K562 (cell line): ENCODE measurements at regions not wholly inside any gene's neighbourhood (a gene's known extent, or its start where the extent isn't known, plus 50 kb on each side); places are given as distances from the start of the nearest gene placed in this dataset.

Experiments
- ATAC-seq: fragments of 200-7000 bp; cut with Tn5 transposase; 3 replicates; pipeline ENCODE4 v1.9.1; 2020; ENCODE audit warnings: moderate library complexity
- BruUV-seq: library from RNA; stranded (reverse); fragments of 400-500 nt; replicated peaks from 2 replicates; lab custom pipeline; 2021; lab: Mats Ljungman, UMichigan
- CTCF ChIA-PET: fragments of 300-600 bp; formaldehyde crosslinking; extraction: SDS; loops from one replicate; lab custom pipeline; 2021; ENCODE audit warnings: low intra/inter-chr PET ratio; lab: Yijun Ruan, JAX
- POLR2A ChIA-PET: fragments of 300-600, 350-650 bp; sonication (Branson Sonifier 250); formaldehyde crosslinking; extraction: SDS; loops from one replicate; lab custom pipeline; 2021; ENCODE audit warnings: antibody characterized with exemption, inconsistent platforms; lab: Yijun Ruan, JAX
- DNase-seq, 4 experiments: peaks; one replicate each; pipeline versions ENCODE4 v3.0.0 to v3.0.0-alpha.2; 2011 to 2018; ENCODE audit warnings: low spot score in 3 of 4, mixed read lengths in 3 of 4; ENCODE audit errors: extremely low read depth in 1 of 4
- FAIRE-seq: peaks from 2 replicates; lab custom pipeline; 2011; peaks lifted over from hg19 to GRCh38; lab: Jason Lieb, UNC
- H2AFZ ChIP-seq: 2 replicates; pipeline ENCODE4 v1.6.0; 2011; ENCODE audit warnings: low read depth, low read length, control low read depth, inconsistent platforms
- H3K27ac ChIP-seq: fragments of 200-600 bp; 3 replicates; pipeline ENCODE4 v1.8.0; 2011; ENCODE audit warnings: low read depth, mild to moderate bottlenecking, control low read depth, inconsistent platforms, low read length, moderate library complexity, mixed read lengths; ENCODE audit errors: extremely low read depth
- H3K27me3 ChIP-seq, 2 experiments: fragments of 300-600 bp in 1 of 2; 2 replicates in 1 of 2; 3 replicates in 1 of 2; pipeline versions ENCODE4 v1.6.0 to v1.8.0; 2011; ENCODE audit warnings: inconsistent platforms in 2 of 2, low read length in 2 of 2, mild to moderate bottlenecking in 1 of 2, mixed read lengths in 1 of 2, moderate library complexity in 1 of 2; ENCODE audit not compliant: control insufficient read depth in 2 of 2, insufficient read depth in 2 of 2
- H3K36me3 ChIP-seq: fragments of 300-600 bp; 3 replicates; pipeline ENCODE4 v1.8.0; 2011; ENCODE audit warnings: mild to moderate bottlenecking, low read length, inconsistent platforms; ENCODE audit not compliant: control insufficient read depth, insufficient read depth
- H3K4me1 ChIP-seq, 2 experiments: fragments of 200-600 bp in 1 of 2; replicated peaks in 1 of 2; 2 replicates in 1 of 2; 3 replicates in 1 of 2; pipeline versions ENCODE4 v1.5.1 to v1.8.0; 2011; ENCODE audit warnings: inconsistent platforms in 2 of 2, low read length in 2 of 2, mild to moderate bottlenecking in 1 of 2, mixed read lengths in 1 of 2, moderate library complexity in 1 of 2; ENCODE audit not compliant: control insufficient read depth in 2 of 2, insufficient read depth in 2 of 2
- H3K4me2 ChIP-seq: 2 replicates; pipeline ENCODE4 v1.6.1; 2011; ENCODE audit warnings: low read length, control low read depth, inconsistent platforms, mixed read lengths; ENCODE audit not compliant: insufficient read depth
- H3K4me3 ChIP-seq: fragments of 200-600 bp; sonication (generic), shearing (Covaris generic); 2 replicates; pipeline ENCODE4 v1.5.1; 2016; ENCODE audit warnings: control low read depth, inconsistent platforms
- H3K79me2 ChIP-seq: fragments of 200-600 bp; 3 replicates; pipeline ENCODE4 v1.8.0; 2011; ENCODE audit warnings: low read length, inconsistent platforms; ENCODE audit not compliant: control insufficient read depth, insufficient read depth
- H3K9ac ChIP-seq, 2 experiments: 2 replicates each; pipeline versions ENCODE4 v1.6.0 to v1.6.1; 2011; ENCODE audit warnings: low read depth in 2 of 2, low read length in 2 of 2, control low read depth in 1 of 2, inconsistent platforms in 1 of 2, mild to moderate bottlenecking in 1 of 2, mixed read lengths in 1 of 2; ENCODE audit not compliant: insufficient read depth in 1 of 2
- H3K9me1 ChIP-seq: one replicate; pipeline ENCODE4 v1.6.0; 2011; ENCODE audit warnings: inconsistent platforms, mild to moderate bottlenecking, low read length, moderate library complexity; ENCODE audit not compliant: control insufficient read depth, insufficient read depth
- H3K9me3 ChIP-seq: replicated peaks from 2 replicates; pipeline ENCODE4 v1.5.1; 2011; ENCODE audit warnings: low read depth, low read length, inconsistent platforms; ENCODE audit not compliant: control insufficient read depth, insufficient read depth
- H4K20me1 ChIP-seq: replicated peaks from 2 replicates; pipeline ENCODE4 v1.6.1; 2011; ENCODE audit warnings: low read length, inconsistent platforms, mixed read lengths; ENCODE audit not compliant: control insufficient read depth, insufficient read depth
- FOXA1 ChIP-seq: fragments of 450-650 bp; IDR thresholded peaks from 2 replicates; pipeline ENCODE4 v1.6.1; 2016; ENCODE audit warnings: mild to moderate bottlenecking, borderline replicate concordance
- HMGXB4 ChIP-seq: sonication (generic); formaldehyde crosslinking; IDR thresholded peaks from 2 replicates; pipeline ENCODE4 v1.8.1; 2023; ENCODE audit warnings: mild to moderate bottlenecking, missing genetic modification reagents
- NUFIP1 ChIP-seq: fragments of 450-650 bp; IDR thresholded peaks from 2 replicates; pipeline ENCODE4 v1.6.1; 2018; ENCODE audit not compliant: partially characterized antibody
- RFX1 ChIP-seq: fragments of 450-650 bp; IDR thresholded peaks from 2 replicates; pipeline ENCODE4 v1.6.1; 2016; ENCODE audit warnings: mild to moderate bottlenecking, moderate library complexity
- ZNF316 ChIP-seq: fragments of 450-650 bp; IDR thresholded peaks from 2 replicates; pipeline ENCODE4 v1.6.1; 2016
- WGBS: fragments of 100-300 bp; shearing (Covaris generic); methylation state at CpG from one replicate; pipeline ENCODE4 v1.1.6; 2016; ENCODE audit warnings: low coverage, mixed read lengths; ENCODE audit not compliant: insufficient coverage; ENCODE audit errors: missing lambda C conversion rate; 5-methylcytosine and 5-hydroxymethylcytosine counted together
- in situ Hi-C: fragments of 300-500 bp; cut with MboI; formaldehyde crosslinking; loops from 4 replicates; pipeline ENCODE4 v1.15.0; 2018; ENCODE audit warnings: inconsistent platforms, mixed read lengths
- intact Hi-C: fragments of 100-400 bp; cut with micrococcal nuclease; formaldehyde crosslinking; loops from 2 replicates; pipeline ENCODE4 v1.14.2; 2022

- Histone ChIP-seq H4K20me1 (no peaks in the 10 kb centered on the region), H3K27me3 (no peaks in the 10 kb centered on the region), H2AFZ (no peak overlapping the region), H3K9me1 (no peaks in the 10 kb centered on the region), H3K9me3 (no peaks in the 10 kb centered on the region), H3K4me2 (no peak overlapping the region), H3K4me1 (no peaks in the 10 kb centered on the region), H3K36me3 (no peaks in the 10 kb centered on the region), H3K9ac (no peak overlapping the region), H3K4me3 (no peak overlapping the region), H3K79me2 (no peaks in the 10 kb centered on the region), H3K27ac (no peak overlapping the region)
- DNase-seq (no peak), ATAC-seq (no peak), FAIRE-seq (no peak)
- no TSS peak for BruUV-seq
- CTCF ChIA-PET, result no interaction called here
- TF ChIP-seq ZNF316 (no peak), RFX1 (peak; percentile 63)
- intact Hi-C loops (no loop called here), in situ Hi-C loops (no loop called here)
- POLR2A ChIA-PET, result no interaction called here
- 8% methylated on average over 2 of the region's 2 CpGs for WGBS
These were observed 323.1 kb downstream of the PCDH18 start for GRCh38 chr4:137209240-137209639.

- no peak for ATAC-seq
- no peaks in the 10 kb centered on the region for H4K20me1 ChIP-seq
- TF ChIP-seq FOXA1 (no peak), HMGXB4 (CRISPR knock-in tag) (no peak), NUFIP1 (no peak)
- TF ChIP-seq, all 486 proteins: peak for 0
- FAIRE-seq (no peak), DNase-seq (no peak)
- ChIA-PET CTCF (no interaction called here), POLR2A (no interaction called here)
- intact Hi-C loops, result no loop called here
- H3K27me3 ChIP-seq, result no peaks in the 10 kb centered on the region
- no peaks in the 10 kb centered on the region for H3K36me3 ChIP-seq
- H2AFZ ChIP-seq, result no peak overlapping the region
- no TSS peak for BruUV-seq
- no peaks in the 10 kb centered on the region for H3K9me3 ChIP-seq
- 0% methylated on average over 1 of the region's 1 CpG for WGBS
- H3K4me1 ChIP-seq, result no peaks in the 10 kb centered on the region
- no peaks in the 10 kb centered on the region for H3K9me1 ChIP-seq
- no peak overlapping the region for H3K4me2 ChIP-seq
- in situ Hi-C loops, result no loop called here
- no peak overlapping the region for H3K4me3 ChIP-seq
- no peak overlapping the region for H3K27ac ChIP-seq
- no peak overlapping the region for H3K9ac ChIP-seq
- H3K79me2 ChIP-seq, result no peaks in the 10 kb centered on the region
These were observed 325.5 kb downstream of the PCDH18 start for GRCh38 chr4:137206781-137207180.
